Liver (tissue), 3 donors: ENCODE measurements at regions not wholly inside any gene's neighbourhood (a gene's known extent, or its start where the extent isn't known, plus 50 kb on each side); places are given as distances from the start of the nearest gene placed in this dataset.

ENCODE experiments used
- CTCF ChIP-seq: fragments of 150-350 bp; IDR thresholded peaks from 2 replicates; pipeline ENCODE4 v1.5.1; 2017; ENCODE audit warnings: improper control_type of control experiment, low read depth, low read length; ENCODE audit not compliant: missing input control
- JUND ChIP-seq, 2 donors: IDR thresholded peaks; 2 replicates each; pipeline ENCODE4 v1.6.1; 2016; ENCODE audit warnings: antibody characterized with exemption in 2 of 2
- MAX ChIP-seq: IDR thresholded peaks from 2 replicates; pipeline ENCODE4 v1.6.1; 2016; ENCODE audit warnings: antibody characterized with exemption
- REST ChIP-seq: IDR thresholded peaks from 2 replicates; pipeline ENCODE4 v1.6.1; 2016; ENCODE audit warnings: antibody characterized with exemption, mild to moderate bottlenecking
- YY1 ChIP-seq: IDR thresholded peaks from 2 replicates; pipeline ENCODE4 v1.6.1; 2016; ENCODE audit warnings: antibody characterized with exemption, mild to moderate bottlenecking
- donor health status: healthy.
- donor health status: healthy.

GRCh38 chr2:220166616-220167015, 539.2 kb downstream of the SLC4A3 start:
- TF ChIP-seq CTCF (no peak), MAX (no peak), YY1 (no peak), JUND (IDR thresholded peaks at IDR 0.05) (no peak), REST (no peak)
